ENCODE measurements at regions not wholly inside any gene's neighbourhood (a gene's known extent, or its start where the extent isn't known, plus 50 kb on each side); places are given as distances from the start of the nearest gene placed in this dataset.
A peak's percentile ranks its signal among the peaks of the same experiment; 100 is the strongest.

- DNase-seq, result no peak
Observed at GRCh38 chr2:193980599-193980998, 1676.4 kb upstream of the SLC39A10 start.

GRCh38 chr2:193973781-193974180 is 1683.2 kb upstream of the SLC39A10 start:
- in situ Hi-C loops (cut with HindIII; ENCODE audit: low pct_ligation_motif_present, low pct_unique_long_range_greater_than_20kb, low sequenced_read_pairs), result no loop called here

More at GRCh38 chr2:193980599-193980998, 1676.4 kb upstream of the SLC39A10 start:
- in situ Hi-C loops (cut with HindIII; ENCODE audit: low pct_ligation_motif_present, low pct_unique_long_range_greater_than_20kb, low sequenced_read_pairs), result no loop called here

DNA sequence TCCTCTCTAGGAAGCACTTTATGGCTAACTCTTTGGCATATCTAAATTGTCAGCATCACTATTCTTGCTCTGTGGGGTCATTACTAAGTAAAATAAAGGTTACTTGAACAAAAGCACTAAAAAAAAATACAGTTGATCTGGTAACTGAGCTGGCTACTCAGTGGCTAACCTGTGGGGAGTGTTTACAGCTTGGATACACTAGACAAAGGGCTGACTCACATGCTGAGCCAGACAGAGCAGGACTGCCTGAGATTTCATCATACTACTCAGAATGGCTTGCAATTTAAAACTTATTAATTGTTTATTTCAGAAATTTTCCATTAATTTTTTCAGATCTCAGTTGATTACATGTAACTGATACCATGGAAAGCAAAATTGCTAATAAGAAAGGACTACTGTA is 1690.4 kb upstream of the SLC39A10 start:
- in situ Hi-C loops (cut with HindIII; ENCODE audit: low pct_ligation_motif_present, low pct_unique_long_range_greater_than_20kb, low sequenced_read_pairs), result no loop called here
- DNase-seq, result peak; percentile 79

More at GRCh38 chr2:193973781-193974180, 1683.2 kb upstream of the SLC39A10 start:
- no peak for DNase-seq

DNA sequence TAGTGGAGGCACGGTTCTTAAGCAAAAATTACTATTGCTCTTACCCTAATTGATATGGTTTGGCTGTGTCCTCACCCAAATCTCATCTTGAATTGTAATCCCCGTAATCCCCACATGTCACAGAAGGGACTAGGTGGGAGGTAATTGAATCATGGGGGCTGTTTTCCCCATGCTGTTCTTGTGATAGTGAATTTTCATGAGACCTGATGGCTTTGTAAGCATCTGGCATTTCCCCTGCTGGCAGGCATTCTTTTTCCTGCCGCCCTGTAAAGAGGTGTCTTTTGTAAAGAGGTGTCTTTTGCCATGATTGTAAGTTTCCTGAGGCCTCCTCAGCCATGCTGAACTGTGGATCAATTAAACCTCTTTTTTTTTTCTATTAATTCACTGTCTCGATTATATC is 1691.8 kb upstream of the SLC39A10 start:
- DNase-seq, result no peak
- in situ Hi-C loops (cut with HindIII; ENCODE audit: low pct_ligation_motif_present, low pct_unique_long_range_greater_than_20kb, low sequenced_read_pairs), result no loop called here

DNA sequence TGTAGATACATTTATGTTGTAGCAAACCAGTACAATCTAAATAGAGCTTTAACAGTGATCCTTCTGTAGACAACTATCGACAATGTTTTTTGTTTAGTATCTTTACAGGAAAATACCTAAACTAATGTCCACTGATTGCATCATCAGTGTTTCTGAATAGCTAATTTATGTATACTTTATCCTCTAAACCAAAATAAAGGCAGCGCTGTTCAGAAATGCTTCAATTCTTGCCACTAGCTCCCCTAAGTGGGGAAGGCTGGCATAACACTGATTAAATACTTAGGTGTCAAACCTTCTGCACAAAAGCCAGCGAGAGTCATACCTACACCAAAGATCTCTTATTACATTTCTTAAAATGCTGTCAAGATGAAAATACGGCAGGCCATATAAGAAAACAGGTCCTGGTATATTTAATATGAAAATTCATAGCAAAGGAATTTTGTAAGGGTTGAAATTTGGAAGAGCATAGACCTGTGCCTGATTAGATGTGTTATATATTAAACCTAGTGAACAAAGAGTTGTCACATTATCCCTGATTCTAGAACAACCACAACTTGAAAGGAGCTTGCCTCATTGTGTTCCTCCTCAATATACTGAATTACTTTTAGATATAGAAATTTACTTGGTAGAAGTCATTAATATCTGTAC is 1693.4 kb upstream of the SLC39A10 start:
- peak; percentile 61 for DNase-seq
- in situ Hi-C loops (cut with HindIII; ENCODE audit: low pct_ligation_motif_present, low pct_unique_long_range_greater_than_20kb, low sequenced_read_pairs), result no loop called here

DNA sequence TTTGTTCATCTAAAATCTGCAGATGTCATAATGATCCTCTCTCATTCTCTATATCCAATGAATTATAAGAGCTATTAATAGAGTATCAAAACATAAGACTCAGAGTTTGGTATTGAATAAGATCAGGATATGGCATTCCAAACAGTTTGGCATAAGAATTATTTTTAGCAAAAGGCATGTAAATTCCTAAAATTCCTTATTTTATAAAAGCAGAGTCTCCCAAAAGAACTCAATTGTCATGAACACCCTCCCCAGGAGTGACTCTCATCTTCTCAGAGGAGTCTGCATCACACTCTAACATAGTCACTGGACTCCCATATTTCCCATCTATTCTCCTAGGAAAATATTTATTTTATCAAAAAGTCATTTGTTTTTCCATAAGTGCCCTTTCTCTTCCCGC is 1710.2 kb upstream of the SLC39A10 start:
- DNase-seq, result no peak
- in situ Hi-C loops (cut with HindIII; ENCODE audit: low pct_ligation_motif_present, low pct_unique_long_range_greater_than_20kb, low sequenced_read_pairs), result no loop called here

DNA sequence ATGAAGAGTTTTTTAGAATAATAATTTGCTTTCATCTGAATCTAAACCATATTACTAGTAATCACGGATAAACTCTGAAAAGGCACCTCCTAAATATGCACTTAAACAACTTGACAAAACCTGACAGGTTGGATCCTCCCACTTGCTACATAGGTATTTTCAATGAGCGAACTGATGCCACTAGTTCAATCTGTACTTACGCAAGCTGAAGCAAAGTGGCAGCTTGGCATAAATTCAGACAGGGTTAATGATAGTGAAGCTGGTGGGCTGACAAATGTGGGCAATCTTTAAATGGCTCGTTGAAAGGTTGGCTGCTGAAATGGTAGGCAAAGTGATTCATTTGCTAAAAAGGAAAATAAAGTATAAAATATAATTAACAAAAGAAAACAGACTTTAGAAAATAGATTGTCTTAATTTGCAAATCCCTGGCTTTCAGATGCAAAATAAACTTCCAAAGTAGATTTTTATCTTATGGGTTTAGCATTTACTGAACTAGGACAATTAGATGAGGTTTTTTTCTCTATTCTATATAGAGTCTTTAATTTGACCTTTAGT is 1713.5 kb upstream of the SLC39A10 start:
- in situ Hi-C loops (cut with HindIII; ENCODE audit: low pct_ligation_motif_present, low pct_unique_long_range_greater_than_20kb, low sequenced_read_pairs), result no loop called here
- DNase-seq, result no peak

DNA sequence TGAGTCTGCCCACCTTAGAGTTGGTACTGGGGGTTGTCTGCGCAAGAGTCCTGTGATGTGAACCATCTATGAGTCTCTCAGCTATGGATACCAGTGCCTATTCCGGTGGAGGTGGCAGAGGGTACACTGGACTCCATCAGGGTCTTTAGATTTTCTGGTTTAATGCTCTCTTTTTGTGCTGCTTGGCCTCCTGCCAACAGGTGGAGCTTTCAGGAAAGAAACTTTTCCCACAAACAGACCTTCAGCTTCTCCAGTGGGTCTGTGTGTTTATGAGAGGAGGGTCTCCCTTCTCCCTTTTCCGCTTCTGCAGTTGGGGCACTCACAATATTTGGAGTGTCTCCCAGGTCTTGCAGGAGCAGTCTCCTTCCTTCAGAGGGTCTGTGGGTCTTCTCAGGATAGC is 1721.9 kb upstream of the SLC39A10 start:
- in situ Hi-C loops (cut with HindIII; ENCODE audit: low pct_ligation_motif_present, low pct_unique_long_range_greater_than_20kb, low sequenced_read_pairs), result no loop called here
- no peak for DNase-seq

DNA sequence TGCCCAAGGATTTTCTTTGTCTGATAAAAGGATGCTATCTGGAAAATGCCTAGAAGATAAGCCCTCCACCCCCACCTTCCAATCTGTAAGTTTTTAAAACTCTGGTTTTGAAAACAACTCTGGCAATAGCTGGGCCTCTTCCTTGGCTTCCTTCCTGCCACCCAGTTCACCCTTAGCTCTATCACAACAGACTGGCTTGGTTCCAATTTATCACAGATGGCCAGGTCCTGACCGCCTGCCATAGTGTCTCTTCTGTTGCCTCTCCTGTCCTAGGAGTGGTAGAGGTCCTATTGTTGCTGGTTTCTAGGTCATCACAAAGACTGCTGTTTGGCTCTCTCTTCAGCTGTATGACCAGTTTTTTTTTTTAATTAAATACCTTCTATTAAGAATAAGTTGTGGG is 1727.9 kb upstream of the SLC39A10 start:
- in situ Hi-C loops (cut with HindIII; ENCODE audit: low pct_ligation_motif_present, low pct_unique_long_range_greater_than_20kb, low sequenced_read_pairs), result no loop called here
- DNase-seq, result no peak

DNA sequence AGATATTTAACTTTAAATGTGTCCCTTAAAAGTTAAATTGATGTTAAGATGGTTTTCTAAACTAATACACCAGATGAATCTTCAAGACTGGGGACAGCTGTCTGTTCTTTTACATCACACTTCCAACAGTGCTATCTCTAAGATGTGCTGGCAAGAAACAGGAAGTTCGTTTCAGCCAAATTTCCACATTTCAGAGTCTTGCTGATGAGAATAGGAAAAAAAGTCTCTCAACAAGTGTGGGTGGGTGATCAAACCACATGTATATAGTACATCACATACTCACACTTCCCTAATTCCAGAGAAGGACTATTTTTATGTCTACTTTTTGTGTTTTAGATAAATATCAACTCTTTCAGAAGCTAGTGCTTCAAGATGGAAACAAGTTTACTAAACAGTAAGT is 1712.8 kb upstream of the TMEFF2 start:
- in situ Hi-C loops (cut with HindIII; ENCODE audit: low pct_ligation_motif_present, low pct_unique_long_range_greater_than_20kb, low sequenced_read_pairs), result no loop called here
- DNase-seq, result no peak

DNA sequence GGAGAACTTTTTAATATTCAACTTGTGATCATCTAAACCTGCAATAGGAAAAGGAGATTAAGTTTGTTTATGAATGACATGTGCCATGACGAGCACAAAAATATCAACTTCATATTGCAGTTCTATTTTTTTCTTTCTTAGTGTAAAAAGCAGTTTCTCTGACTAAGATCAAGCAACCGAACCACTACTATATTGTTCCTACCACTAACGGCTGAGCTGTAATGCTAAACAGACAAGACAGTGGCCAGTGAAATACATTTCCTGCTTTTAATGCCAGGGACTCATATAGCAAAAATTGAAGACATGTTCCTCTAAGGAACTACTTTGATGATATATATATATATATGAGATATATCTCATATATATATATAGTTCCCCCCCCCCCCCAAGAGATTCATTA is 1705.6 kb upstream of the TMEFF2 start:
- in situ Hi-C loops (cut with HindIII; ENCODE audit: low pct_ligation_motif_present, low pct_unique_long_range_greater_than_20kb, low sequenced_read_pairs), result no loop called here
- DNase-seq, result no peak

DNA sequence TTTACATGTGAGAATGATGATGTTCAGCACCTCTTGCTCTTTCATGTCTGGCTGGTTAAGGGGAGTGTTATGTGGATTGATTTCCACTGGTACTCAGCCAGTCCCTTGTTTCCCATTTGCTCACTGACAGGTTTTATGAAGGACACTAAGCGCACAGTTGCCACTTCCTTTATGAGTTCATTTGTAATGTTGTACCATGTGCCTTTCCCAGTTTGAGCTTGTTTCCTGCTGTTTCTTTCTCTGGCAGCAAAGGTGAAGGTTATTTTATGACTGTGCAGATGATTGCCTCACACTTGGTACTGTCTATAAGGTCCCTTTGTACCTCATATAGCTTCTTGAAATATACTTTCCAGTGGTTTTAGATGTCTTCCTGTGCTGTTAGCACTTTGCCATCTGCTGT is 1700.5 kb upstream of the TMEFF2 start:
- in situ Hi-C loops (cut with HindIII; ENCODE audit: low pct_ligation_motif_present, low pct_unique_long_range_greater_than_20kb, low sequenced_read_pairs), result no loop called here

GRCh38 chr2:193894081-193894480 is 1699.3 kb upstream of the TMEFF2 start:
- in situ Hi-C loops (cut with HindIII; ENCODE audit: low pct_ligation_motif_present, low pct_unique_long_range_greater_than_20kb, low sequenced_read_pairs), result no loop called here
- no peak for DNase-seq

More for the DNA sequence above, 1700.5 kb upstream of the TMEFF2 start:
- DNase-seq, result no peak

- DNase-seq, result no peak
- in situ Hi-C loops (cut with HindIII; ENCODE audit: low pct_ligation_motif_present, low pct_unique_long_range_greater_than_20kb, low sequenced_read_pairs), result no loop called here
Observed at GRCh38 chr2:193891023-193891422, 1696.3 kb upstream of the TMEFF2 start.

DNA sequence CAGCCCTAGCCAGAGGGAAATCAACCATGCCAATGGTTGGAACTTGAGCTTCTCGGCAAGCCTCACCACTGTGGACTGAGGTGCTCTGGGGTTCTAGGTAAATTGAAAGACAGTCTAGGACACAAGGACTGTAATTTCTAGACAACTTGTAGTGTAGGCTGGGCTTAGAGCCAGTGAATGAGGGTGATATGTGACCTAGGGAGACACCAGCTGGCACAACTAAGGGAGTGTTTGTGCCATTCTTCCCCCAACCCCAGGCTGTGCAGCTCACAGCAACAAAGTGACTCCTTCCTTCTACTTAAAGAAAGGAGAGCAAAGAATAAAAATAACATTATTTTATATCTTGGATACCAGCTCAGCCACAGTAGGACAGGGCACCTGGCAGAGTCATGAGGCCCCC is 1690.7 kb upstream of the TMEFF2 start:
- in situ Hi-C loops (cut with HindIII; ENCODE audit: low pct_ligation_motif_present, low pct_unique_long_range_greater_than_20kb, low sequenced_read_pairs), result no loop called here
- no peak for DNase-seq

DNA sequence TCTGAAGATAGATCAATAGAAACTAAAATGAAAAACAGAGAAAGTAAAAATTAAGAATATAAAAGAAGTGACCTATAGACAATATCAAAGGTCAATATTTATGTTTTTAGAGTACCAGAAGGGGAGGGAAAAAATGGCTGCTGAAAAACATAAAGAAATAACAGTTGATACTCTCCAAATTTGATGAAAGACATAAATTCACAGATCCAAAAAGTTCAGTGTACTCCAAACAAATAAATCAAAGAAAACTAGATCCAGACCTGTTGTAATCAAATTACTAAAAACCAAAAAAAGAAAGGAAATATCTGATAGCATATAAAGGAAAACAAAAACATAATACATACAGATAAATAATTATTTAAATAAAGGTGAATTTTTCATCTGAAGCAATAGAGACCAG is 1689.1 kb upstream of the TMEFF2 start:
- no peak for DNase-seq
- in situ Hi-C loops (cut with HindIII; ENCODE audit: low pct_ligation_motif_present, low pct_unique_long_range_greater_than_20kb, low sequenced_read_pairs), result no loop called here

DNA sequence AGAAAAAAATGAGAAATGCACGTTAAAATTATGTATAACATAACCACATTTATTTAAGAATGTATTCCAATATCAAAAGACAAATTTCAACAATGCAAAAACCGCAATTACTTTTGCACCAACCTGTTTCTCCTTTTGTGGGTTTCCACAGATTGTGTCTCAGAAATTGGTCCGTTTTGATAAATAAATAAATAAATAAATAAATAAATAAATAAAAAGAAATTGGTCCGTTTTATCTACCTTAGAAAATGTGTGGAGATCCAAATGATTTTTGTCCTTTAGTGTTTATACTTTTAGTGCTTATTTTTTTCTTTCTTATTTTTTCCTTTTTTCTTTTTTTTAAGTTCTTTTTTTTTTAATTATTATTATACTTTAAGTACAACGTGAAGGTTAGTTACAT is 1682.2 kb upstream of the TMEFF2 start:
- in situ Hi-C loops (cut with HindIII; ENCODE audit: low pct_ligation_motif_present, low pct_unique_long_range_greater_than_20kb, low sequenced_read_pairs), result no loop called here
- no peak for DNase-seq

DNA sequence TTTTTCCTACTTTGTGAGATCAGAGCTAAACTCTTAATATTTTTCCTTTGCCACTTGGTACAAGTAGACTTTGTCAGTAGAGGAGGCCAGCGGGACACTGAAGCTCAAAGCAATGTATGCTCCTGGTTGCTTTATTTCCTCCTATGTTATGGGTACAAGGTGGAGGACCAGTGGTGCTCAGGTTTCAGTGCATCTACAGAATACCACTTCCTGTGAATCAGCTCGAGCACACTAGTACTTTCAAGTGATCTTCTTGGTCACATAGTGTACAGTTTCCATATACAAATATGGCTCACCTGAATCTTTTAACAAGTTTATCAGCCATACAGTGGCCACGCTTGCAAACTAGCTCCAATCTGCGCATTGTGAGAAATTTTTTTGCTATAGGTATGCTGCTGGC is 1674.8 kb upstream of the TMEFF2 start:
- no peak for DNase-seq
- in situ Hi-C loops (cut with HindIII; ENCODE audit: low pct_ligation_motif_present, low pct_unique_long_range_greater_than_20kb, low sequenced_read_pairs), result no loop called here

DNA sequence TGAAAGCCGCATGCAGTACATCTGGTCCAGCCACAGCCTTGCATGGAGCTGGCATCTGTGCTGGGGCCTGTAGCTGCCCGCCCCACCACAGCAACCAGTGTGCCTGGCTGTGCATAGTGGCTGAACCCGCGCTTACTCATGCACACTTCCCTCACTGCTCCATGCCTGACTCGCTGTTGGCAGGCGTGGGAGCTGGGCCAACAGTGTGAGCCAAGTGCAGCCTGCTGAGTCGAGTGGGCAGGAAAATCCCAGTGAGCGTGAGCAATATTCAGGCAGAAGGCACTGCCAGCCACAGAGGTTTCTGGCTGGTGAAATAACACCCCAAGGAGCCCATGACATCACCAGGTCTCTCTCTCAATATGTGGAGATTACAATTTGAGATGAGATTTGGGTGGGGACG is 1674.1 kb upstream of the TMEFF2 start:
- DNase-seq, result peak; percentile 51
- in situ Hi-C loops (cut with HindIII; ENCODE audit: low pct_ligation_motif_present, low pct_unique_long_range_greater_than_20kb, low sequenced_read_pairs), result no loop called here

DNA sequence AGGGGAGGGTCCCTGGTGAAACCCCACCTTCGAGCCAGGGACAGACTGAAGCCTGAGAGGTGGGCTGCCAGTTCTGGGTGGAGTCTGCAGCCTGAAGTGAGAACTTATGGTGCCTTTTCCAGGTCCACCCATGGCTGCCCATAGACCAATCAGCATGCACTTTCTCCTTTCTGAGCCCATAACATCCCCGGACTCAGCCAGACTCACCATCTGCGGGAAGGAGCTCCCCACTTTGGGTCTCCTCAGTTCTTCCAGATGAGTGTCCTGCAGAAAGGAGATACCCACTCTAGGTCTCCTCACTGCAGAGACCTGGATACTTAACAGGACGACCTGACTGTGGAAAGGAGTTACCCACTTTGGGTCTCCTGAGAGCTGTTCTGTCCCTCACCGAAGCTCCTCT is 1673.4 kb upstream of the TMEFF2 start:
- DNase-seq, result no peak
- in situ Hi-C loops (cut with HindIII; ENCODE audit: low pct_ligation_motif_present, low pct_unique_long_range_greater_than_20kb, low sequenced_read_pairs), result no loop called here

- in situ Hi-C loops (cut with HindIII; ENCODE audit: low pct_ligation_motif_present, low pct_unique_long_range_greater_than_20kb, low sequenced_read_pairs), result no loop called here
- DNase-seq, result no peak
Observed at GRCh38 chr2:193867454-193867853, 1672.7 kb upstream of the TMEFF2 start.

All from ACHN (cell line).